NCI-H69 (cell line): ENCODE measurements at regions not wholly inside any gene's neighbourhood (a gene's known extent, or its start where the extent isn't known, plus 50 kb on each side); places are given as distances from the start of the nearest gene placed in this dataset.
A peak's percentile ranks its signal among the peaks of the same experiment; 100 is the strongest.
"Not testable (repeated sequence)": the region's sequence is repeated elsewhere in the genome, so short reads cannot be mapped to it uniquely, and the experiment has no call there.

Source experiments
- DNase-seq: peaks from one replicate; lab custom pipeline; 2025; lab: John Stamatoyannopoulos, UW

- DNase-seq: no peak
Measured at GRCh38 chr7:12004581-12004980, 172.6 kb upstream of the THSD7A start.

GRCh38 chr7:12007576-12007975 is 175.6 kb upstream of the THSD7A start:
- peak; percentile 58 for DNase-seq

- no peak for DNase-seq
Measured at GRCh38 chr7:12013983-12014382, 182.0 kb upstream of the THSD7A start.

DNA sequence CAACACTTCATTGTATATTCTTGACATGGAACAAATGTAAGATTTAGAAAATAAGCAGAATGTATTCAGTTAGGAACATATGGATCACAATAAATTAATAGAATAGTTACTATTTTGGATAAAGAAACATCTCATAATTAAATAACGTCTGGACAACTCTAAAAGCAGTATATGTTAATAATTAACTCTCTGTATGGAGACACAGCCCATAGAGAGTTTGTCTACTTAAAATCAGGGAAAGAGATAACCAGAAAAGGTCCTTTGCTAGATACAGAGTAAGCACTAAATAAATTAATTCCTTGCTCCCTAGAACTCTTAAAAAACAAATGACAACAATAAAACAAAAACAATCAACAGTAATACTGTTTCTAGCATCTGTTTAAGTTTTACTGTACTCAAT is 184.4 kb upstream of the THSD7A start:
- no peak for DNase-seq

- DNase-seq: no peak
Measured at GRCh38 chr7:12017046-12017445, 185.0 kb upstream of the THSD7A start.

GRCh38 chr7:12022011-12022410 is 189.1 kb upstream of the TMEM106B start:
- not testable (repeated sequence) for DNase-seq

- DNase-seq: peak; percentile 22
Measured at GRCh38 chr7:12025246-12025645, 185.8 kb upstream of the TMEM106B start.

GRCh38 chr7:12028508-12028907 is 182.6 kb upstream of the TMEM106B start:
- DNase-seq: no peak

GRCh38 chr7:12030116-12030515 is 181.0 kb upstream of the TMEM106B start:
- no peak for DNase-seq

DNA sequence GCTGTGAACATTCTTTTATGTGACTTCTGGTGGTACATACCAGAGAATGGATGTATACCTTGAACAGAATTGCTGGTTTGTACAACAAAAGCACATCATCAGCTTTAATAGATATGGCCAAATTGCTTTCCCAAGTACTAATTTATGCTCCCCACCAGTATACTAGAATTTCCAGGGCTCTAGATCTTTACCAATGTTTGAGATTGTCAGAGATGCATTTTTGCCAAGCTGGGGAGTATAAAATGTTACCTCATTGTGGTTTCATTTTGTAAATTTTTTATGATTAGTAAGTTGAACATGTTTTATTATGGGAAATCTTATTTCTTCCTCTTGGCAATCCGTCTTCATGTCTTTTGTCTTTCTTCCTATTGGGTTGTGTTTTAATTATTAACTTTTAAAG is 179.9 kb upstream of the TMEM106B start:
- DNase-seq: no peak

GRCh38 chr7:12031638-12032037 is 179.5 kb upstream of the TMEM106B start:
- DNase-seq: no peak

GRCh38 chr7:12032146-12032545 is 178.9 kb upstream of the TMEM106B start:
- DNase-seq: no peak

- not testable (repeated sequence) for DNase-seq
Measured at GRCh38 chr7:12043457-12043856, 167.6 kb upstream of the TMEM106B start.

- DNase-seq: no peak
Measured at GRCh38 chr7:12052211-12052610, 158.9 kb upstream of the TMEM106B start.

DNA sequence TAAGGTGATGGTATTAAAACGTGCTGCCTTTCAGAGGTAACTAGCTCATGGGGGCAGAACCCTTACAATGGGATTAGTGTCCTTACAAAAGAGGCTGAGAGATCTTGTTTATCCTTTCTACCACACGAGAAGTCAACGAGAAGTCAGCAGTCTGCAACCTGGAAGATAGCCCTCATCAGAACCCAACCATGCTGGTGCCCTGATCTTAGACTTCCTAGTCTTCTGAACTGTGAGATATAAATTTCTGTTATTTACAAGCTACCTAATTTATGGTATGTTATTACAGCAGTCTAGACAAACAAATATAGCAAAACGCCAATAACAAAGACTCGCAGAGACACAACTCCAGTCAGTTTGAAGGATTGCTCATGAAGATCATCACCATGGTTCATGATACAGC is 157.5 kb upstream of the TMEM106B start:
- DNase-seq: no peak

DNA sequence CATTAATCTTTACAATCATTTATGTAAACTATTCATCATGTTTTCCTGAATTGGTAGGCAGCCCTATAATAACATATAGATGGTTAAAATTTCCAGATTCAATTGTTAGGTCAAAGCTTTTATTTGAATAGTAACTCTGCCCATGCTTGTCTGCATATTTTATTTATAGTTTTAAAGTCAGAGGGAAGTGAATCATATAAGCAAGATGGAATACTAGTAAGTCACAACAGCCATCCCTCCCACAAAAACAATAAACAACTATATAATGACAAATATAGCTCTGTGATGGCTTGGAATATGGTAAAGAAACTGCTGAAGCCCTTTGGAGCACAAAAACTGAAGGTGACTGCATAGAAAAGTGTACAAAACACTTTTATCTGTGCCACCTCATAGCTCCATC is 156.3 kb upstream of the TMEM106B start:
- no peak for DNase-seq

DNA sequence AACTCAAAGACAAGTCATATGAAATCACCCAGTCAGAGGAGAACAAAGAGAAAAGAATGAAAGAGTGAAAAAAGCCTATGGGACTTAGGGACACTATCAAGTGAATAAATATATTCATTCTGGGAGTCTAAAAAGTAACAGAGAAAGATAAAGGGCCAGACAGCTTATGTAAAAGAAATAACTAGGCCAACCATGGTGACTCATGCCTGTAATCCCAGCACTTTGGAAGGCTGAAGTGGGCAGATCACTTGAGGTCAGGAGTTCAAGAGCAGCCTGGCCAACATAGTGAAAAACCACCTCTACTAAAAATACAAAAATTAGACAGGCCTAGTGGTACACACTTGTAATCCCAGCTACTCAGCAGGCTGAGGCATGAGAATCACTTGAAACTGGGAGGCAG is 154.7 kb upstream of the TMEM106B start:
- no peak for DNase-seq

DNA sequence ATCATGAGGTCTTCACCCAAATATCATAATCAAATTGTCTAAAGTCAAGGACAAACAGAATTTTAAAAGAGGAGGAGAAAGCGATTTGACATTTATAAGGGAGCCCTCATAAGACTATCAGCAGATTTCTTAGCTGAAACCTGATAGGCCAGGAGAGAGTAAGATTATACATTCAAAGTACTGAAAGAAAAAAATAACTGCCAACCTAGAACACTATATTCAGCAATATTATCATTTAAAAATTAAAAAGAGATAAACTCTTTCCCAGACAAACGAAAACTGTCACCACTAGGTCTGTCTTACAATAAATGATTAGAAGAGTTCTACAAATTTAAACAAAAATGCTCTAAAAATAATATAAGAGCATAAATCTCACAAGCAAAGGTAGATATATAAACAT is 154.1 kb upstream of the TMEM106B start:
- no peak for DNase-seq

- peak; percentile 57 for DNase-seq
Measured at GRCh38 chr7:12062062-12062461, 149.0 kb upstream of the TMEM106B start.

DNA sequence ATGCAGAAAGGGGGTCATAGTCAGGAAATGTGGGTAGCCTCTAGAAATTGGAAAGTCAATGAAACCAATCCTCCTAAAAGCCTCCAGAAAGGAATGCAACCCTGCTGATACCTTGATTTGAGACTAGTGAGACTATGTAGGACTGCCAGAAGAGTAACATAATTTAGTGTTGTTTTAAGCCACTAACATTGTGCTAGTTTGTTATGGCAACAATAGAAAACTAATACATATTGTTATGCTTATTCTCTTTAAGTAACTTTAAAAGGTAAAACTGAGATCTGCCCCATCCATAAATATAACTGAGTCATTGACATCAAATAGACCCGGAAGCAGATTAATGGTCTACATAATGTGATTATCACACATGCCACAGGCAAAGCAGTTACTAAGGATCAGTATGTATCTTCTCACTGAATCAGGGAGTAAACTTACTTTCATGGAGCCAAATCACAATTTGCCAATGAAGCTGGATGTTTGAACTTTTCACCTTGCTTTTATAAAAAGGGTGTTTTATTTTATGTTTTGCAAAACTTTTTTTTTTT is 146.4 kb upstream of the TMEM106B start:
- no peak for DNase-seq

GRCh38 chr7:12066004-12066403 is 145.1 kb upstream of the TMEM106B start:
- no peak for DNase-seq

DNA sequence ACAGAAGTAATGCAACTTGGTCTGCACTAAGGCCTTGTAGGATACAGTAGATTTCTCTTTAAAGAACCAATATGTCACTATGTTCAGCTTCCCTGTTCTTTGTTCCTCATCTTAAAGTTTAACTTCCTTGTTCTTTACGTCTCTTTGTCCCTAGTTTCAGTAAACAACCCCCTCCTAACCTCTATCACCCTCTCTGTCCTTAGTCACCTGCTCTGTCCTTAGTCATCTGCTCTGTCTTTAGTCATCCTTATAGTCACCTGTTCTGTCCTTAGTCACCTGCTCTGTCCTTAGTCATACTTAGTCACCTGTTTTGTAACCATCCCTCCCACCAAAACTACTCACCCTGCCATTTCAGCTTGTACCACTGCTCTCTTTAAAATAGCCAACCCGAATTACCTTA is 144.6 kb upstream of the TMEM106B start:
- DNase-seq: peak; percentile 29

- DNase-seq: peak; percentile 83
Measured at GRCh38 chr7:12067156-12067831, 143.8 kb upstream of the TMEM106B start.

GRCh38 chr7:12069757-12070156 is 141.3 kb upstream of the TMEM106B start:
- peak; percentile 33 for DNase-seq
